Prostate gland (tissue), 2 donors: ENCODE measurements at regions not wholly inside any gene's neighbourhood (a gene's known extent, or its start where the extent isn't known, plus 50 kb on each side); places are given as distances from the start of the nearest gene placed in this dataset.

Source experiments
- CTCF ChIP-seq, 4 experiments: fragments of 200-600 bp in 2 of 4; fragments of 450-650 bp in 2 of 4; sonication (generic) in 2 of 4; IDR thresholded peaks; 1 replicate in 3 of 4; 2 replicates in 1 of 4; pipeline ENCODE4 v1.5.1; 2016 to 2019; ENCODE audit warnings: antibody characterized with exemption in 4 of 4, mild to moderate bottlenecking in 2 of 4, moderate library complexity in 2 of 4
- POLR2AphosphoS5 ChIP-seq: sonication (generic); formaldehyde crosslinking; IDR thresholded peaks from one replicate; pipeline ENCODE4 v1.6.1; 2017; ENCODE audit warnings: antibody characterized with exemption

DNA sequence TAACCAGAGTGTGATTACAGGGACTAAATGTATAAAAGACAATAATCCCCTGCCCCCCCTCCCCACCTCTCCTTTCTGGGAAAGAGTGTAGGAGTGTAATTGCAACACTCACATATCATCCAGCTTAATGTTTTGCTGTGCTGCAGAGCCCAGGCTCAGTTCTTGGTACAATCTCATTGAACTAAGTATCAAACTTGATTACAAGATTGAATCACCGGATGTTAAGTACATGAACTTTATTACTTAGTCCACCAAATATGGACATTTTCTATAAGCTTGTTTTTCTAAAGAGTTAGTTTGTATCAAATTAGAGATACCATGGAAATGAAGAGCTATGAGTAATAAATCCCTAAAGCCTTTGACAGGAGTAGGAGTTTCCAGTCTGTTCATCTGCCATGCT, 559.1 kb downstream of the ZNF674 start:
- TF ChIP-seq CTCF (IDR thresholded peaks at IDR 0.05) (no peak), POLR2AphosphoS5 (no peak)
